Middle frontal gyrus (tissue), 1 donor: ENCODE measurements at regions not wholly inside any gene's neighbourhood (a gene's known extent, or its start where the extent isn't known, plus 50 kb on each side); places are given as distances from the start of the nearest gene placed in this dataset.
"Not testable (repeated sequence)": the region's sequence is repeated elsewhere in the genome, so short reads cannot be mapped to it uniquely, and the experiment has no call there.

ENCODE experiments used
- DNase-seq: peaks from one replicate; pipeline ENCODE4 v3.0.0-alpha.2; 2015; ENCODE audit warnings: low spot score; ENCODE audit errors: extremely low spot score

DNA sequence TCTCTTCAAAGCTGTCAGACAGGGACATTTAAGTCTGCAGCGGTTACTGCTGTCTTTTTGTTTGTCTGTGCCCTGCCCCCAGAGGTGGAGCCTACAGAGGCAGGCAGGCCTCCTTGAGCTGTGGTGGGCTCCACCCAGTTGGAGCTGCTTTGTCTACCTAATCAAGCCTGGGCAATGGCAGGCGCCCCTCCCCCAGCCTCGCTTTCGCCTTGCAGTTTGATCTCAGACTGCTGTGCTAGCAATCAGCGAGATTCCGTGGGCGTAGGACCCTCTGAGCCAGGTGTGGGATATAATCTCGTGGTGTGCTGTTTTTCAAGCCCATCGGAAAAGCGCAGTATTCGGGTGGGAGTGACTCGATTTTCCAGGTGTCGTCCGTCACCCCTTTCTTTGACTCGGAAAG lies 648.1 kb upstream of the RAG2 start:
- not testable (repeated sequence) for DNase-seq

DNA sequence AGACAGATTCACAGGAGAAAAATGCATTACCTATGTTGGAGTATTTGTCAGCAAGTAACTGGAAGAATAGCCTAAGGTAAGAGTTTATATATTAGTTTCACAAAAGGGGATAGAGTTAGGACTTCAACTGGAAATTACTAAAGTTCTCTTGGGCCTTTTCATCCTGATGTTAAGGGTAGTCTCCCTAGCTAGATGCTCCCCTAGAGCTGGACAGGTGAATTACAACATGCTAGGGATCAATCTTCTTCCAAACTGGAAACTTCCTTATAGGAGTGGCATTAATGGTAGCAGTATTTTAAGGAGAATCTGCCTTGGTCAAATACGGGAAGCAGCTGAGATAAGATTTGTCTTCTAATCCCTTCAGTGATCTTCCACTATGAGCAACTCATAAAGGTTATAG lies 632.8 kb upstream of the RAG2 start:
- no peak for DNase-seq

DNA sequence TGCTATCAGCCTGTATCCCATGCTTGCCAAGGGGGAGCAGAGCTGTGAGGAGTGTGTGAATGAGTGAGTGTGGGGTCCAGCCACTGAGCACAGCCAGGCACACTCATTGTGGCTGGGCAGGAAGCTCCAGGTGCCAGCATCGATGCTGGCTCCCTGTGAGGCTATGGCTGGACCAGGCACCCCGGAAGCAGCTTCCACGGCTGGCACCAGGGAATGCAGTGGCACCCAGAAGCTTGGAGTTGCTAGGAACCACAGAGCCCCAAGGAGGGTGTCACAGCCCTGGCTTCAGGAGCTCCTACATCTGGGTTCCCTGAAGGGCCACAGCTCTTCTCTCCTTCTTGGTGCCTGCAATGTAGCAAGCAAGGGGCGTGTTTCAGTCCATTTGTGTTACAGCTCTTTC lies 625.9 kb upstream of the RAG2 start:
- DNase-seq = no peak

DNA sequence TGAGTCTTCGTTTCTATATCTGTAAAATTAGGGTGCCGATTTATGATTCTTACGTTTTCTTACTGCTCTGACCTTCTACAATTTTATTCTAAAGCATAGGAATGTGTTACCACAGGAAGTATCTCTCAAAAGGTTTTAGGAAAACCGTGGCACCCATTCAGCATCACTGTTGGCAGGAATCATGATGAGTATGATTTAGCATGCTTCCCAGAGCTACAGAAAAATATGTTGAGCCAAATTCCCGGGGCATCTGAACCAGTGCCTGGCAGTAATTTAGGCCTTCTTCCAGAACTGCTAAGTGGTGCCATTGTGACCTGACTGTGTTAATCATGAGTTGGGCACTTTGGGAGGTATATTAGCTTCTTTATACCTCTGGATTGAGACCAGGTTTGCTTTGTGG lies 605.0 kb upstream of the RAG2 start:
- DNase-seq = no peak

DNA sequence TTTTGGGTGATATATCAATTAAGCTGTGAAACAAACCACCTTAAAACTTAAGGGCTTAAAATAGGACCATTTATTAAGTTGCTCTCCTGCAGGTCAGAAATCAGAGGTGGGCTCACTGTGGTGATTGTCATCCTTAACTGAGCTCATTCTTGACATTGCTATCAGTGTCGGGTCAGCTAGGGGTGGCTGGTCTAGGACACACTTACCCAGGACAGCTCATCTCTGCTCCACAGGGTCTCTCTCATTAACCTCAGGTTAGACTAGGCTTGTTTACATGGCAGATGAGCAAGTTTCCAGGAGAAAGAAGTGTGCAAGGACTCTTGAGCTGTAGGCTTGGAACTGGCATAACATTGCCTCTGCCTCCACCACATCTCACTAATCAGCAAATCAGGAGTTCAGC lies 601.0 kb upstream of the RAG2 start:
- DNase-seq = no peak

DNA sequence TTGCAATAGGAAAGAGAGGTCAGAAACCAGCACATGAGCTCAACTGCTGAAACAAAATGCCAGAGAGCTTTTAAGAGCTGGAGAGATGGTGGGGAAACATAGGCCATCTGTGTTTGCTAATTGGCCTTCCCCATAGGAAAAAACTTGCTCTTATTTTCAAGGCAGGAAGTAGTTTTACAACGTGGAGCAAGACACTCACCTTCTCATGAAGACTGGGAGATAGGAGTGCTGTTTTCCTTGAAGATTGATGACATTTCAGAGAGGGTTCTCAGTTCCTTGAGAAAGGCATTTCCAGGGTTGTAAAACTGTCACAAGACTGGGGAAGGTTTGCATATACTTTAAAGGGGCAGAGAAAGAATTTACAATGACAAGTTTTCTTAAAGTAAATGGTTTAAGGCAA lies 586.3 kb upstream of the RAG2 start:
- no peak for DNase-seq

DNA sequence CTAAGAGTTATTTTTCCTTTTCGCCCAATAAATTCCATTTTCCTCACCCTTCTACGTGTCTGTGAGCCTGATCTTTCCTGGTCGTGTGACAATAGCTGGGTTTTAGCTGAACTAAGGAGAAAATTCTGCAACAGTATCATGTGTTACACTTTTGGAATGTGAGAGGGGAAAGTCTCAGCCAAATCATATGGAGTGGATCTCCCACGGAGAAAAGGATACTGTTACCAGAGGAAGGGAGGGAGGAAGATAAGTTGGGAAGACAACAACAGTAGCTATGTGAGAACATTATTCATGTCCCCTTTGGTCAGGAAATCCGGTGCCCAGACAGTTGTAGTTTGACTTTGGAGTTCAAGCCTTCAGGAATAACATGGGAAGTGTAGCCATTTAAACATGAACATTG lies 584.0 kb upstream of the RAG2 start:
- DNase-seq = no peak

DNA sequence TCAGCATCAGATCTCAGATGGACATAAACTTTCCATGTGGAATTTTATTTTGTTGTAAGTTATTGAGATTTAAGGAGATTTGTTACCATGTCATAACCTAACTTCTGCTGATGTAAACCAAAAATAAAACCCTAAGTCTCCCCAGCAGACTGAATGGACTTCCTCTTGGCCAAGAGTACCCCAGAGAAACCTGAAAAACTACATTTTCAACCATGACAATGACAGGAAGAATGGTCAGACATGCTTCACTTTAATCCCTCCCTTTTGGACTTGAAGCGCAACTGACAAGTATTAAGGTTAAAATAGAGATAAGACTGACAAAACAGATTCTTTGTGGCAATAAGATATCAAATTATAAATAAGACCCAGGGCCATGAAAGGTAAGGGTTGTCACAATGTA lies 579.7 kb upstream of the RAG2 start:
- no peak for DNase-seq

DNA sequence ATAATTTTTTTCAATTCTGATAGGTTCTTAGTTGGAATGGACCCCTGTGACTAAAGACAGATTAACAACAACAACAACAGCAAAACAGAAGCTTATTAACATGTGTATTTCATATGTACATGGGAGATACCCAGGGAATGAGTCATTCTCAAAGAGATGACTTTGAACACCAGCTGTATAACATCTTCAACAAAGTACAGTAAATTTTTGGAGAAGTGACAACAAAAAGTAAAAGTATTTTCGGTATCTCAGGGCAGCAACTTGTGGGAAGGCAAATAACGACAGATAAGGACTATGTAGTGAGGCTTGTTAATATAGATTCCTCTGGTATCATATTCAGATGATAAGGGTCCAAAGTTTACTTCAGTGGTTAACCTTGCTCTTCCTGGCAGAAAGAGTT lies 573.4 kb upstream of the RAG2 start:
- DNase-seq = no peak

DNA sequence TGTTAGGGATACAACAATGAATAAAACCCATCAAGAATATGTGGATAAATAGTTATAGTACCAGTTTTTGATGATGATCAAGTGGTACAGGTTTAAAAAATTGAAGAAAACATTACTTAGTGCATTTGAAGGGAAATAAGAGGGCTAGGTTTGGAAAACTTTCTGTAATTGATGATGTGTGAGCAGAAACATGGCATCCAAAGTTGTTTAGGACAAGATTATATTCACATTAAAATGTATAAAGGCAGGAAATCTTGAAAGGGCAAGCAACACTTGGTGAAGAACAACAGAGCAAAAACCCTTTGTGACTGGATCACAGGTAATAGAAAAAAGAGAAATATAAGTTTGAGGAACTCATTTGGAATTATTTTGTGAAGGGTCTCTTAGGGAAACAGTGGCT lies 572.3 kb upstream of the RAG2 start:
- DNase-seq = no peak

DNA sequence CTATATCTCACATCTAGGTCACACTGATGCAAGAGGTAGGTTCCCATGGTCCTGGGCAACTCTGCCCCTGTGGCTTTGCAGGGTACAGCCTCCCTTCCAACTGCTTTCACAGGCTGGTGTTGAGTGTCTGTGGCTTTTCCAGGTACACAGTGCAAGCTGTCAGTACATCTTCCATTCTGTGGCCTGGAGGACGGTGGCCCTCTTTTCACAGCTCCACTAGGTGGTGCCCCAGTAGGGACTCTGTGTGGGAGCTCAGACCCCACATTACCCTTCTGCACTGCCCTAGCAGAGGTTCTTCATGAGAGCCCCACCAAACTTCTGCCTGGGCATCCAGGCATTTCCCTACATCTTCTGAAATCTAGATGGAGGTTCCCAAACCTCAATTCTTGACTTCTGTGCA lies 547.4 kb upstream of the RAG2 start:
- not testable (repeated sequence) for DNase-seq

DNA sequence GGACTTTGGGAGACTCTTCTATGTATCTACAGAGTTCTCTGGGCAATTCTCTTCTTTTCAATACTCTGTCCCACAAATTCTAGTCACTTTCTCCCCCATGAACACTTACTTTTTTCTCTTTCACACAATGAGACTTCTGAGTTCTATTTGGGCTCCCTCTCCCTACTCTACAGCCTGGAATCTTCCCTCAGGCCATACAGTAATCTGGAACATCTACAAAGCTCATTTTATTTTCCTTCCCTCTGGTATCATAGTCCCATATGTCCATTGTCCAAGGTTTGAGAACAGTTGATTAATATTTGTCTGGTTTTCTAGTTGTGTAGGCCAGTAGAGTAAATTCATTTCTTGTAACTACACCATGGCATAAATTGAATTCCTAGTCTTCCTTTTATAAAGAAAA lies 544.6 kb upstream of the RAG2 start:
- DNase-seq = no peak

DNA sequence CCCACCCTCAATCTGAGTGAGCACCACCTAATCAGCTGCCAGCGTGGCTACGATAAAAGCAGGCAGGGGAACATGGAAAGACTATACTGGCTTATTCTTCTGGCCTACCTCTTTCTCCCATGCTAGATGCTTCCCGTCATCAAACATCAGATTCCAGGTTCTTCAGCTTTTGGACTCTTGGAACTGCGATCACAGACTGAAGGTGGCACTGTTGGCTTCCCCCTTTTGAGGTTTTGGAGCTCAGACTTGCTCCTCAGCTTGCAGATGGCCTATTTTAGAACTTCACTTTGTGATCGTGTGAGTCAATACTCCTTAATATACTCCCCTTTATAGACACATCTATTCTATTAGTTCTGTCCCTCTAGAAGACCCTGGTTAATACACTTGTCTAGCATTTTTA lies 543.7 kb upstream of the RAG2 start:
- DNase-seq = no peak

DNA sequence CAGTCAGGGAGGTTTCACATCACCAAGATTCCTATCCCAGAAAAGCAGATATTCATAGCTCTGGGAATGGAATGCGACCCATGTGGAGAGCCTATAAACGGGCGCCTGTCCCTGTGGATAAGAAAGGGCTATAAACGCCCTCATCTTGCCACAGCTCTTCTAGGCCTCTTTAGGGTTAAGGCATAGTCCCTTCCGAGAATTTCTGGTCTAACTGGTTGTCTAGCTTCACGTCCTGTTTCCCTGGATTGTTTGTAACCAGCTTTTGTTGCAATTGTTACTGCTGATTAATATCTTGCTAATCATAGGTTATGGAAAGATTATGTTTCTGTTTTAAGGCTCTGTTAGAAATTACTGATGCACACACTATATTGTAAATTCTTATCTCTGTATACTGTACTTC lies 537.6 kb upstream of the RAG2 start:
- DNase-seq = not testable (repeated sequence)

DNA sequence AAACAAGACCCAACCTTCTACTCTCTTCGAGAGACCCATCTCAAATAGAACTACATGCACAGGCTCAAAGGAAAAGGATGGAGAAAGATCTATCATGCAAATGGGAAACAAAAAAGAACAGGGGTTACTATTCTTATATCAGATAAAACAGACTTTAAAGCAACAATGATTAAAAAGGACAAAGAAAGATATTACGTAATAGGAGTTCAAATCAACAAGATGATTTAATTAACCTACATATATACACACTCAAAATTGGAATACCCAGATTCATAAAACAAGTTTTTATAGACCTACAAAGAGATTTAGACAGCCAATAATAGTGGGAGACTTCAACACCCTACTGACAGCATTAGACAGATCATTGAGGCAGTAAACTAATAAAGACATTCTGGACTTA lies 536.6 kb upstream of the RAG2 start:
- DNase-seq = no peak

DNA sequence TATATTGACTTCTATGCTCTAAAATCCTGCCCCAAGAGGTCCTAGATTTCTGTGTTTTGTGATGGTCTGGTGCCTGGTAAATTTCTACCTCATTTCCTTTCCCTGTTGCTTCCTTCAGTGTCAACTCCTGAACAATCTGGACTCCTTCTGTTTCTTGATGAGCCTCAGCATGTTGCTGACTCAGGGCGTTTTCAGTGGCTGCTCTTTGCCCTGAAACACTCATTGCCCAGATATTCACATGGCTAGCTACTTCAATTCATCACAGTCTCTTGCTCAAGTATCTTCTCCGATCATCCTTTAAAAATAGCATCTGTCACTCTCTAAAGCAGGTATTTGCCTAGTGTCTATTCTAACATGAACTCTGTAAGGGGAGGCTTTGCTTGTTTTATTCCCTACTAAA lies 526.3 kb upstream of the RAG2 start:
- no peak for DNase-seq

DNA sequence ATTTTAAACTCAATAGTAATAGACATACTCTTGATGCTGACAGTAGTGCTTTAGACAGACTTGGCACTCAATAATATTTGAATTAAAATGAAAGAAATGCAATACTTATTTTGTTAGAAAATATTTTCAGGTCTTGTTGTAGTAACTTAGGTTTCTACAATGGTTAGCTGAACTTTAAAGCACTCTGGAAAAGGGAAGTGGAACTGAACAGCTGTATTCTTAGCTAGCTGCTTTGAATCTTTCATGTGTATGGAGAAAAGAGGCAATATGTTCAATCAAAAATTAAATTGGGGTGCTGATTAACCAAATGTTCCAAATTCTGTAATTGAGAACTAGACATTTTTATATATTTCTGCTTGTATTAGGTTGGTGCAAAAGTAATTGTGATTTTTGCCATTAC lies 517.9 kb upstream of the RAG2 start:
- DNase-seq = no peak

DNA sequence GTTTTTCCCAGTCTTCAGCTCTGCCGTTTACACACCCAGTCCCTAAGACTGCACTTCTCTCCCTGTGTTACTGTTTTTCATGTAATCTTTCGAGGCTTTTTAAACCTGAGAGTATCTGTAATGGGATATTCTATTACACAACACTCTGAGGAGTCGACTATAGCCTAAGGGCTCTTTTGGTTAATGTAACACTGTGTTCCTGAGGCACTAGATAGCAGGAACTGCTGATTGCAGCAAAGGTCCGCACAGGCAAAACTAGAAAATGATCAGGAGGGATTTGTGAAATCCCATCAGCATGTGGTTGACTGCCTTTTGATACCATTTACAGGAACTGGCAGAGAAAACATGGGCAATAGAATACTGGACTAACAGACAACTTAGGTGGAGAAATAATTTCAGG lies 512.3 kb upstream of the RAG2 start:
- no peak for DNase-seq

DNA sequence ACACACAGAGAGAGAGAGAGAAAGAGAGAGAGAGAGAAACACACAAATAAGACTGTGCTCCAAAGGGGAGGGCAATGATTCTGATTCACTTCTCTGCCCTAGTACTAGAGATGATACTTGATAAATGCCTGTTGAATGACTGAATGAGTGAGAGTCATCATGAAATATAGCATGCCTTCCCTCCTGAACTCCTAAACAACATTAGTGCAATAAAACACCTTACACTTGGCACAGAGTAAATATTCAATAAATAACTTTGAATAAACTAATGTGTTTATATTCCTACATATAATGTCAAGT lies 511.2 kb upstream of the RAG2 start:
- DNase-seq = no peak

DNA sequence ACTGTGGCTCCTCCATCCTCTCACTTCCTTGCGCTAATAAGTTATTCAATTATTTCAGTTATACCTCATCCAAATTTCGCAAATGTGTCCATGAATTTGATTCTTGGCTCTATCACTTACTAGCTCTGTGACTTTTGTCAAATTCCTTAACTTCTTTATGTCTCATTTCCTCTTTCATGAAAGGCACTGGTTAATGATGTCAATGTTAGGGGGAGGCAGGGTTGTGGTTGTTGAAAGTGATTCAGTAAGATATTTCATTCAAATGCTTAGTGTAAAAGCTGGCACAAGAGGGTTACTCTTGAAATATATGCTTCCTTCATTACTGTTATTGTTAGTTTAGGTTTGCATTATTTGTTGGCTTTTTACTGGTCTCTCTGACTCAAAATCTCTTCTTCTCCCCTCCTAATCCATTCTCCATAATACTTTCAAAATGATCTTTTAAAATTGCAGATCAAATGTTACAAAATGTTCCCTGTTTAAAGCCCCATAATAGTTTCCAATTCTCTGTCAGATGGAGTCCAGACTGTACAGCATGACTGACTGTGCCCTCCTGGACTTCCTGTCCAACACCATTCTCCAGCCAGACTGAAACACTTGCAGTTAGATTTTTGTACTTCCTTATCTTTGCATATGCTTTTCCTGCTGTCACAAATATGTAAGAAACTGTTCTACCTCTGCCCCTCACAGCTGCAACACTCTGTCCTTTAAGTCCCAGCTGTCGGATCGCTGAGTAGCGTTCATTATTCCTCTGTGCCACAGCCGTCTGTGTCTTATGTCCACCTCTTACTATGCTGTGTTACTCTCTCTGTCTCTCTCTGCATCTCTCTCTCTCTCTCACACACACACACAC lies 510.6 kb upstream of the RAG2 start:
- DNase-seq = no peak

DNA sequence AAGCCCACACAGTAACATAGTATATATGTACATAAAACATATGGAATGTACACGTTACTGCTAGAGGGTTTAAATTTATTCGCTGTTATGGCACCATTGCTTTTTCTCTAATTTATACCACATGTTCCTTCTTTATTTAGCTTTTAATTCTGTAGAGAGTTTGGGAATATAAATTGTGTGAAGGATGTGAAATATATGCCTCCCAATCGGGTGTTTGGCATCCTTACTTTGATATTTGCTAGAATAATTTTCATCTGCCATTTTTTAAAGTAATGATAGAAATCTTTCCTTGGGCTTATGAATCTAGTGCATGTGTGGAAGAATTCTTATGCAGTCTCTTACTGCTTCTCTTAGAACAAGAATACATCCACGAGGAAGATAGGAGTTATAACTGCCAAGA lies 509.8 kb upstream of the RAG2 start:
- peak; percentile 25 for DNase-seq

DNA sequence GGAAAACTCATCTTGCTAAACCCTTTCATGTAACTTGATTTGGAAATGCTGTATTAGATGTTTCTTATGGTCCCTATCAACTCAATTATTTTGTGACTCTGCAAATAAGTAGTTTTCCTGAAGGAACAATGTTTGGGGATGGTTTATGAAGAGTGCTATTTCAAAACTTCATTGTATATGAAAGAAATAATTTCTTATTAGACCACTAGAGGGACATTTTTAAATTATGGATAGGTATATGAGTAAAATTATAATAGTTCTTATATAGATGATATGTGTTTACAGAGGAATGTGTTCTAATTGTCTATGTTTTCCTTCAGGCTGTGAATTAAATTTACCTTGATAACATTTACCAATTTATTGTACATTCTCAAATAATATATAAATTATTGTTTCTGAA lies 509.4 kb upstream of the RAG2 start:
- DNase-seq = no peak

DNA sequence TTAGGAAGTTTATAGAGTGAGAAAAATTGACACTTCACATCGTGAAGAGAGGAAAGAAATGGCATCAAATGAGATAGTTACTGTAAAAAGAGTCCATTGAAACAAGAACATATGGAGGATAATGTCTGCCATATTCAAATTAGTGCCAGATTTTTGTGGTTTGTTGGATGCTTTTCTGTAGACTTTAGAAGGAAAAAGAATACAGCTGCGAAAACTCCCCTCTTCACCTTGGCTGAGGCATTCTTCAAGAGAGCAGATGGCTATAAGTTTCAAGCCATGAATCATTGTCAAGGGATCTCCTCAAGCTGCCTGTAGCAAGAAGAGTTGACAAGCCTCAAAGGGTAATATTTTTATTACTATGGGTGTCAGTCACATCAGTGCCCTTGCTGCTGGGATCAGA lies 507.4 kb upstream of the RAG2 start:
- DNase-seq = peak; percentile 41

DNA sequence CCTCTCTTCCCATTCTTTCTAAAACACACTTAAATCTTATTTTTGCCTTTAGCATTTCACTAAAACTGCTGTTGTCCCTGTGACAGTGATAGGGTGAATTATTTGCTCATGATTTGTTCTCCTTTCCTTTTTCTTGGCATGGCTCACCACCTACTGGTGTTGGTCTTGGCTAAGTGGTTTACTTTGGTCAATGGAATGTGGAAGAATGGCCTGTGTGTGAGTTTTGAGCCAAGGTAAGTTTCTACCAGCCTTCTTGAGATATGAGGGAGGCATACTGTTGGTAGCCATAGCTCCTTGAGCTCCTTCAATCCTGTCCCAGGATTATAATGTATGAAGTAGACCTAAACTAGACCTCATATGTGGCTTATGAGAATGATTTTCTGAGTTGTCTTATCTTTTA lies 506.3 kb upstream of the RAG2 start:
- no peak for DNase-seq
